ENCODE measurements at regions not wholly inside any gene's neighbourhood (a gene's known extent, or its start where the extent isn't known, plus 50 kb on each side); places are given as distances from the start of the nearest gene placed in this dataset.

DNA sequence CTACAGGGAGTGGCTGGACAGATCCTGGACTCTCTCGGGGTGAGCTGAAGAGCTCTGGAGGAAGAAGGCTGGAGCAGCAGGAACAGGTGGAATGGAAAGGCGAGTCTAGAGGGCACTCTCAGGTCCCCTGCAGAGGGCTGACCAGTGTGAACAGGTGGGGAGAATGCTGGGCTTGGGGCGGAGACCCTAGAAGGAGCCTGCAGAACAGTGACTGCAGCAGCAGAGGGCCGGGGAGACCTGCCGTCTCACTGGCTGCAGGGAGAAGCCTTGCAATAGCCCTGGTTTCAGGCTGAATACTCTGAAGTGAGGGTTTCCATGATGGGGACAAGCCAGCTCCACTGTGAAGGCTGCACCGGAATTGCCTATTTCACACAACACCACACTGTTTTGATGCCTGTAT, 626.7 kb upstream of the SALL3 start:
- Histone ChIP-seq H3K4me1 (ENCODE audit: low read depth, poor library complexity, severe bottlenecking) (no peaks in the 10 kb centered on the region), H4K20me1 (ENCODE audit: insufficient read depth) (no peaks in the 10 kb centered on the region), H3K36me3 (ENCODE audit: insufficient read depth) (no peaks in the 10 kb centered on the region), H3K9ac (no peak overlapping the region), H3K79me2 (ENCODE audit: insufficient read depth, low read depth) (no peaks in the 10 kb centered on the region), H2AFZ (ENCODE audit: low read depth) (no peak overlapping the region), H3K27me3 (ENCODE audit: insufficient read depth, low read depth) (no peaks in the 10 kb centered on the region), H3K4me2 (no peak overlapping the region), H3K27ac (no peak overlapping the region), H3K4me3 (IDR thresholded peaks at IDR 0.05; ENCODE audit: insufficient read depth, low read depth, low read length) (no peak overlapping the region)
- no peak for TF ChIP-seq CTCF (conservative IDR thresholded peaks at IDR 0.05; ENCODE audit: low read depth, low read length)

DNA sequence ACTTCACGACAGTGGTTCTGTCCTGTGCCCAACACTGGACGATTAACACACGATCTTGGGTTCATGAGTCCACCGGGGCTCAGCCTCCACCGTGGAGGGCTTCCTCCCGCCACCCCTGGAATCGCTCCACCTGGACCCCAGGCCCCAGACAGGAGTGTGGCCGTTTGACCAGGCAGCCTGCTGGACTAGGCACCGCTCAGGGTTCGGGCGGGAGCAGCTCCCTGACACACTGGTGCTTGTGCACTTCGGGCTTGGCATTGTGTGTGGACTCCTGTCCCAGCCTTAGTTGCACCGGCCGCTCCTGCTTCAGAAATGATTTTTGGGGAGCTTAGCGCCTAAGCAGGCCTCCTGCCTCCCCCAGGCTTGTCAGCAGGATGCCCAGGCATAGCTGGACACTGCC, 617.4 kb upstream of the SALL3 start:
- Histone ChIP-seq H4K20me1 (ENCODE audit: insufficient read depth) (no peaks in the 10 kb centered on the region), H3K36me3 (ENCODE audit: insufficient read depth) (no peaks in the 10 kb centered on the region), H3K27me3 (ENCODE audit: insufficient read depth, low read depth) (no peaks in the 10 kb centered on the region), H3K4me1 (ENCODE audit: low read depth, poor library complexity, severe bottlenecking) (no peaks in the 10 kb centered on the region), H3K27ac (no peak overlapping the region), H3K9ac (no peak overlapping the region), H3K4me3 (IDR thresholded peaks at IDR 0.05; ENCODE audit: insufficient read depth, low read depth, low read length) (no peak overlapping the region), H2AFZ (ENCODE audit: low read depth) (no peak overlapping the region), H3K4me2 (no peak overlapping the region), H3K79me2 (ENCODE audit: insufficient read depth, low read depth) (no peaks in the 10 kb centered on the region)
- no peak for TF ChIP-seq CTCF (conservative IDR thresholded peaks at IDR 0.05; ENCODE audit: low read depth, low read length)

GRCh38 chr18:78363556-78364387, 615.8 kb upstream of the SALL3 start:
- no peak overlapping the region for H2AFZ ChIP-seq (ENCODE audit: low read depth)
- H3K27ac ChIP-seq: no peak overlapping the region
- H3K4me2 ChIP-seq: no peak overlapping the region
- no peaks in the 10 kb centered on the region for H3K79me2 ChIP-seq (ENCODE audit: insufficient read depth, low read depth)
- H3K27me3 ChIP-seq (ENCODE audit: insufficient read depth, low read depth): no peaks in the 10 kb centered on the region
- no peak overlapping the region for H3K4me3 ChIP-seq (IDR thresholded peaks at IDR 0.05; ENCODE audit: insufficient read depth, low read depth, low read length)
- H3K4me1 ChIP-seq (ENCODE audit: low read depth, poor library complexity, severe bottlenecking): no peaks in the 10 kb centered on the region
- no peaks in the 10 kb centered on the region for H4K20me1 ChIP-seq (ENCODE audit: insufficient read depth)
- TF ChIP-seq CTCF (conservative IDR thresholded peaks at IDR 0.05; ENCODE audit: low read depth, low read length): no peak
- H3K36me3 ChIP-seq (ENCODE audit: insufficient read depth): no peaks in the 10 kb centered on the region
- H3K9ac ChIP-seq: no peak overlapping the region

DNA sequence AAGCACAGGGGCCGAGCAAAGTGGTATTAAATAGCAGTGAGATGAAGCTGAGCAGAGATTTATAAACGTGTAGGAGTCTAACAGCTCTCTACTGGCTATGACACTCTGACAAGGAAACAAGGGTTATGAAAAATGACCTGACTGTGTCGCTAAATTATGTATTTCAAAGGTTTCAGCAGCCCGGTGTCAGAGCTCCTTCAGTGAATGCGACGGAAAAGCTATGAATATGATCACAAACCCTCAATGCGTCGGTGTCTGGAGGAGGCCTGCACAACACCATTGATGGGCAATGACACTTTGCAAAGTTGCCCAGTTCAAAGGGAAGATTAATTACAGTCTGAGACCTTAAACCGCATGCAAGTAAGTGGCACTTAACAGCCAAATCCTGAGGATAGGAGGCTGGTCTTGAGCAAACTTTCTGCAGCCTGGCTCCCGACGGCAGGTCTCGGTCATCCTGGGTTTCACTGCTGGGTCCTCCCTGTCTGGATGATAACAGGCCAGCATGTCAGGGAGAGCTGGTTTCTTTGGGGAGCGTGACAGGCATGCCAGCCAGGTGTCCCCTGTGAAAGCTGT, 615.1 kb upstream of the SALL3 start:
- Histone ChIP-seq H3K4me2 (no peak overlapping the region), H3K79me2 (ENCODE audit: insufficient read depth, low read depth) (no peaks in the 10 kb centered on the region), H3K27me3 (ENCODE audit: insufficient read depth, low read depth) (no peaks in the 10 kb centered on the region), H3K4me3 (IDR thresholded peaks at IDR 0.05; ENCODE audit: insufficient read depth, low read depth, low read length) (no peak overlapping the region), H2AFZ (ENCODE audit: low read depth) (no peak overlapping the region), H3K27ac (no peak overlapping the region), H3K36me3 (ENCODE audit: insufficient read depth) (no peaks in the 10 kb centered on the region), H3K4me1 (ENCODE audit: low read depth, poor library complexity, severe bottlenecking) (no peaks in the 10 kb centered on the region), H4K20me1 (ENCODE audit: insufficient read depth) (no peaks in the 10 kb centered on the region), H3K9ac (no peak overlapping the region)
- no peak for TF ChIP-seq CTCF (conservative IDR thresholded peaks at IDR 0.05; ENCODE audit: low read depth, low read length)

Measured in KMS-11 (cell line).